Tibial artery (tissue), 4 donors: ENCODE measurements at regions not wholly inside any gene's neighbourhood (a gene's known extent, or its start where the extent isn't known, plus 50 kb on each side); places are given as distances from the start of the nearest gene placed in this dataset.

Experiments
- DNase-seq, 2 donors: peaks; one replicate each; pipeline ENCODE4 v3.0.0-alpha.2; 2019
- H3K27ac ChIP-seq, 2 donors: fragments of 200-600 bp; sonication (generic) in 1 of 2; 1 replicate in 1 of 2; 2 replicates in 1 of 2; pipeline ENCODE4 v1.5.1; 2018 to 2019; ENCODE audit warnings: mild to moderate bottlenecking in 1 of 2
- H3K27me3 ChIP-seq, 2 donors: fragments of 200-600 bp; sonication (generic) in 1 of 2; one replicate each; pipeline versions ENCODE4 v1.5.1 to v1.6.0; 2016 to 2019
- H3K36me3 ChIP-seq, 3 donors: fragments of 200-600 bp; sonication (generic) in 2 of 3; one replicate each; pipeline ENCODE4 v1.5.1; 2016 to 2019; ENCODE audit warnings: mild to moderate bottlenecking in 2 of 3
- H3K4me1 ChIP-seq, 4 donors: fragments of 200-600 bp; sonication (generic) in 2 of 4; 1 replicate in 3 of 4; 2 replicates in 1 of 4; pipeline ENCODE4 v1.5.1; 2016 to 2019
- H3K4me3 ChIP-seq, 2 donors: fragments of 200-600 bp; sonication (generic) in 1 of 2; 1 replicate in 1 of 2; 2 replicates in 1 of 2; pipeline ENCODE4 v1.5.1; 2018 to 2019; ENCODE audit warnings: mild to moderate bottlenecking in 2 of 2
- H3K9me3 ChIP-seq, 3 donors: fragments of 200-600 bp; sonication (generic) in 1 of 3; one replicate each; pipeline ENCODE4 v1.5.1; 2016 to 2019
- intact Hi-C: fragments of 100-400 bp; cut with DNase I; formaldehyde crosslinking; loops from one replicate; pipeline ENCODE4 v1.15.0; 2023; ENCODE audit warnings: low total_unique reads
- TF ChIP-seq, protein P1 (sequence below), 2 experiments: fragments of 200-600 bp in 1 of 2; fragments of 450-650 bp in 1 of 2; IDR thresholded peaks; one replicate each; pipeline ENCODE4 v1.5.1; 2017 to 2019; ENCODE audit warnings: antibody characterized with exemption in 2 of 2, mild to moderate bottlenecking in 1 of 2, moderate library complexity in 1 of 2

DNA sequence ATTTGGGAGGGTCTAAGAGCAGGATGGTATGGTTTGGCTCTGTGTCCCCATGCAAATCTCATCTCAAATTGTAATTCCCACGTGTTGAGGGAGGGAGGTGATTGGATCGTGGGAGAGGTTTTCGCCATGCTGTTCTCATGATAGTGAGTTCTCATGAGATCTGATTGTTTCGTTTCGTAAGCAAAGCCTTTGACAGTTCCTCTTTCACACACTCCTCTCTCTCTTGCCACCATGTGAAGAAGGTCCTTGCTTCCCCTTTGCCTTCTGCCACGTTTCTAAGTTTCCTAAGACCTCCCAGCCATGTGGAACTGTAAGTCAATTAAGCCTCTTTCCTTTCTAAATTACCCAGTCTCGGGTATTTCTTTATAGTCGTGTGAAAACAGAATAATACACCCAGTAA lies 553.7 kb downstream of the TAFA4 start:
- H3K27ac ChIP-seq = no peak overlapping the region
- H3K4me1 ChIP-seq = no peaks in the 10 kb centered on the region
- H3K9me3 ChIP-seq = no peaks in the 10 kb centered on the region
- H3K27me3 ChIP-seq = no peaks in the 10 kb centered on the region
- TF ChIP-seq, protein P1, sequence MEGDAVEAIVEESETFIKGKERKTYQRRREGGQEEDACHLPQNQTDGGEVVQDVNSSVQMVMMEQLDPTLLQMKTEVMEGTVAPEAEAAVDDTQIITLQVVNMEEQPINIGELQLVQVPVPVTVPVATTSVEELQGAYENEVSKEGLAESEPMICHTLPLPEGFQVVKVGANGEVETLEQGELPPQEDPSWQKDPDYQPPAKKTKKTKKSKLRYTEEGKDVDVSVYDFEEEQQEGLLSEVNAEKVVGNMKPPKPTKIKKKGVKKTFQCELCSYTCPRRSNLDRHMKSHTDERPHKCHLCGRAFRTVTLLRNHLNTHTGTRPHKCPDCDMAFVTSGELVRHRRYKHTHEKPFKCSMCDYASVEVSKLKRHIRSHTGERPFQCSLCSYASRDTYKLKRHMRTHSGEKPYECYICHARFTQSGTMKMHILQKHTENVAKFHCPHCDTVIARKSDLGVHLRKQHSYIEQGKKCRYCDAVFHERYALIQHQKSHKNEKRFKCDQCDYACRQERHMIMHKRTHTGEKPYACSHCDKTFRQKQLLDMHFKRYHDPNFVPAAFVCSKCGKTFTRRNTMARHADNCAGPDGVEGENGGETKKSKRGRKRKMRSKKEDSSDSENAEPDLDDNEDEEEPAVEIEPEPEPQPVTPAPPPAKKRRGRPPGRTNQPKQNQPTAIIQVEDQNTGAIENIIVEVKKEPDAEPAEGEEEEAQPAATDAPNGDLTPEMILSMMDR (IDR thresholded peaks at IDR 0.05) = no peak
- no peaks in the 10 kb centered on the region for H3K36me3 ChIP-seq
- no peak for DNase-seq
- intact Hi-C loops = no loop called here
- H3K4me3 ChIP-seq = no peak overlapping the region

DNA sequence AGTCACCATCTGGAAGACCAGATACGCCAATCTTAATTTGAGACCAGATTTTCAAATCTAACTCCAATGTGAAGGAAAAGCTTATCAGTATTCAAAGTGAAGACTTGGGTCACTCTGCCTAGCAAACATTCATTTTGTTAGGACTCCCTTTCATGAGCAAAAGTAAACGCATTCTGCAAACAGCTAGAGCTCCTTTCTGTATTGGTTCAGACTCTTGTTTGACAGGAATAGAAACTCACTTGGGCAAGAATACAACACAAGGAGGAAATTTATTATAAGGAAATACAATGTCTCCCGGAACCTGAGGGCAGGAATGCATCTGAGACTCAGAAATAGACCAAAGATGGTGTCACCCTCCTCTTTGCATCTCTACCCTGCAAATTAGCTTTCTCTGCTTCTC lies 558.6 kb downstream of the TAFA4 start:
- Histone ChIP-seq H3K4me3 (no peak overlapping the region), H3K36me3 (no peaks in the 10 kb centered on the region), H3K27ac (no peak overlapping the region), H3K27me3 (no peaks in the 10 kb centered on the region), H3K9me3 (no peaks in the 10 kb centered on the region), H3K4me1 (no peaks in the 10 kb centered on the region)
- DNase-seq = no peak
- intact Hi-C loops = no loop called here
- TF ChIP-seq, protein P1 (IDR thresholded peaks at IDR 0.05) = no peak

DNA sequence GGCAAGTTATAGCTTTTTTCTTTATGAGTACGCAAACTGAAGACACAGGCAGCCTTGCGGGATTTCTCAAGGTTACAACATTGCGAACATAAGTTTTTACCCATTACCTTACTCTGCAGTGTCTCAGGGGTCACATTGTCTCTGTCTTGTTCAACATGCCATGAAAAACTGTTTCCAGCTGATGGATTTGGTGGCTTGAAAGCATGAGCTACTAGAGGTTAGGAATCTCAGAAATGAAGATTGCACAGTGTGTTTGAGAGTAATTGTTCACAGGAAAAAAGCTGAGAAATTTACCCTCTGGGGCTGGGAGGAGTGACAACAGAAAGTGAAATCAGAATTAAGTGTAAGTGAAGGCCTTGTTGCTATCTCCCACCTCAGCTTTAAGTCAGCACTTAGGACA lies 568.6 kb downstream of the TAFA4 start:
- Histone ChIP-seq H3K27ac (no peak overlapping the region), H3K27me3 (no peaks in the 10 kb centered on the region), H3K4me1 (no peaks in the 10 kb centered on the region), H3K36me3 (no peaks in the 10 kb centered on the region), H3K9me3 (no peaks in the 10 kb centered on the region), H3K4me3 (no peak overlapping the region)
- no peak for DNase-seq
- TF ChIP-seq, protein P1 (IDR thresholded peaks at IDR 0.05) = no peak
- intact Hi-C loops = no loop called here

DNA sequence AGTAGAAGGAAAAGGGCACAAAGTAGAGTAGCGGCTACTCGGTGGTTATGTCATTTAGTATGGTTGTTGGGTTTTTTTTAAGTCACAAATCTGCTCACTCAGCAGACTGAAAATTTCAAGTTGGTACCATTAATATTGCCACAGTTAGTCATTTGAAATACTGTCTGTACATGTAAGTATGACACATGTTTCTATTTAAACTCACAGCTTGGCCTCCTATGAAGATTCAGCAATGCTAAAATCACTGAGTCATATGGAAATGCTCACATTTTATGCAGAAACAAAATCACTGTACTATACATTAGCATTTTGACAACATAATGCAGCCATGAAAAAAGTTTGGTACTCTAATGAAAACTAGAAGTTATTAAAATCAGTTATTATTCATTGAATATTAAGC lies 571.9 kb downstream of the TAFA4 start:
- intact Hi-C loops = no loop called here
- no peaks in the 10 kb centered on the region for H3K9me3 ChIP-seq
- no peaks in the 10 kb centered on the region for H3K27me3 ChIP-seq
- no peak for DNase-seq
- H3K4me3 ChIP-seq = no peak overlapping the region
- no peak overlapping the region for H3K27ac ChIP-seq
- TF ChIP-seq, protein P1 (IDR thresholded peaks at IDR 0.05) = no peak
- no peaks in the 10 kb centered on the region for H3K36me3 ChIP-seq
- H3K4me1 ChIP-seq = no peaks in the 10 kb centered on the region

DNA sequence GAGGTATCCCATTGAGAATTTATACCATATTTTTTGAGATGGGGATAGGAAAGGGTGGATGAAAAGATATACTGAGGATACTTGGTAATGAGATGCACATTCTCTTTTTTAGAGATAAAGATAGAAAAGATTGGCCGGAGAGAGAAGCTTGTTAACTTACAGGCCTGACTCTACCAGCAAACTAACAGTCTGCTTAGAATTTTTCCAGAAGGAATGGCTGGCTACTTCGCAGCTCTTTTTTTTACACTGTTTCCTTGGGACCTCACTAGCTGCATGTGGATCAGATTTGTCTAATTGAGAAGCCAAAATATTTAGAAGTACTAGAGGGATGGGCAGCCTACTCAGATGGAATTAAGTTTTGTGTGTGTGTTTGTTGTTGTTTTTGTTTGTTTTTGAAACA lies 586.6 kb downstream of the TAFA4 start:
- Histone ChIP-seq H3K27ac (no peak overlapping the region), H3K36me3 (no peaks in the 10 kb centered on the region), H3K27me3 (no peaks in the 10 kb centered on the region), H3K4me1 (no peaks in the 10 kb centered on the region), H3K4me3 (no peak overlapping the region), H3K9me3 (no peaks in the 10 kb centered on the region)
- intact Hi-C loops = no loop called here
- no peak for DNase-seq
- TF ChIP-seq, protein P1 (IDR thresholded peaks at IDR 0.05) = no peak

DNA sequence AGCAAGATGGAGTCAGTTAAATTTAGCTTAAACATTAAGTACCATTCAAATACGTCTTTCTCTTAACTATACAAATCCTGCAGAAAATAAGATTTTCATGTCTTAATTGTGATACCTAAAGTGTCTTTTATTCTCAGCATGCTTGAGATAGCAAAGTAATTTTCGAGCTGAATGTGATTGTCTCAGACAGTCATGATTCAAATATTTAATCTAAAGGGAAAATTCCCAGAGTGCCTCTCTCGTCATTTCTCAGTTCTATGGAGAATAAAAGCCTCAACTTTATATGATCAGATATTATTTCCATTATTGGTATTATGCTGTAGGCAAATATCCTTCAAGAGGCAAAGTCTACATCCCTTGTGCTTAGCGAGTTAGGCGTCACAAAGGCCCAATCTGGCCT lies 589.9 kb downstream of the TAFA4 start:
- intact Hi-C loops = no loop called here
- no peaks in the 10 kb centered on the region for H3K36me3 ChIP-seq
- no peaks in the 10 kb centered on the region for H3K9me3 ChIP-seq
- H3K4me1 ChIP-seq = no peaks in the 10 kb centered on the region
- TF ChIP-seq, protein P1 (IDR thresholded peaks at IDR 0.05) = no peak
- DNase-seq = no peak
- H3K27ac ChIP-seq = no peak overlapping the region
- no peak overlapping the region for H3K4me3 ChIP-seq
- H3K27me3 ChIP-seq = no peaks in the 10 kb centered on the region
